GM19351 (cell line): ENCODE measurements at regions not wholly inside any gene's neighbourhood (a gene's known extent, or its start where the extent isn't known, plus 50 kb on each side); places are given as distances from the start of the nearest gene placed in this dataset.
A peak's percentile ranks its signal among the peaks of the same experiment; 100 is the strongest.
"Not testable (repeated sequence)": the region's sequence is repeated elsewhere in the genome, so short reads cannot be mapped to it uniquely, and the experiment has no call there.

Source experiments
- ATAC-seq: cut with Tn5 transposase; IDR thresholded peaks from one replicate; pipeline ENCODE4 v1.9.1; 2021; ENCODE audit warnings: mild to moderate bottlenecking, moderate library complexity; ENCODE audit not compliant: unreplicated experiment

DNA sequence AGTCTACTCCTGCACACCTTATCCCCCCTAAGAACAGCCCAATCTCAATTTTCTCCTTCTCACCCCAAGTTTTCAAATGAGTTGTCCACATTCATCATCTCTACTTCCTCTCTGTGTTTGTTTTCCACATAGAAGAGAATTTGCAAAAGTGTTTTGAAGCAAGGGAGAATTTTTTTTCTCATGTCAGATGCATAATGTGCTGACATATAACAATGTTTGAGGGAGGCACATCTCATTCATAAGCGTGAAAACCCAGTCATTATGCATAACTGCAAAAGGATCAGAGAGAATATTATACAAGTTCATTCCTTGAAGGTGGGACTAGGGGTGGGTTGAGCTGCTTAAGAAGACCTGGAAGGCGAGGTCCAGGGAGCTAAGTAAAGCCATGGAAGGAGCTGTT is 80.8 kb upstream of the SLC1A4 start:
- ATAC-seq, result no peak

GRCh38 chr2:64910523-64910922 is 78.7 kb upstream of the SLC1A4 start:
- no peak for ATAC-seq

- ATAC-seq, result no peak
These were observed 78.2 kb upstream of the SLC1A4 start for GRCh38 chr2:64910972-64911433.

DNA sequence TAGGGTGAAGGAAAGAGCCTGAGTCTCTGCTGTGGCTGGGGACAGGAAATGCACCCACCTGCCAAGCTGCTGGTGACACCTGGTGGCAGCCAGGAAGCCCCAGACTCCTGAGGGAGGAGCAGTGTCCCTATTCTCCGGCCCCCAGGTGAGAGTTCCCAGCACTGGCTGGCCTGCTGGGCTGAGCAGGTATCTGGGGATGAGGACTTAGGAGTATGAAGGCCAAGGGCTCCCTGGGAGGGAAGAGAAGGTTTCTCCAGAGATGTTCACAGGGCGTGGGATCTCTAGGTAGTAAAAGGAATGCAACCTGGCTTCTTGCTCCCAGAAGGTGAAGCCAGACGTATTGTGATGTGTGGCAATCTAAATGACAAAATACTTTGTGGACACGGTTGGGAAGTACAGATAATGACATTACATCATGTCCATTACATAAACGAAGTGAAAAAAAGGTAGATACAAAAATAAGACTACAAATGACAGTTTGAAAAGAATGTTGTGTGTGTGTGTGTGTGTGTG is 75.8 kb upstream of the SLC1A4 start:
- no peak for ATAC-seq

- no peak for ATAC-seq
These were observed 75.0 kb upstream of the SLC1A4 start for GRCh38 chr2:64914247-64914646.

DNA sequence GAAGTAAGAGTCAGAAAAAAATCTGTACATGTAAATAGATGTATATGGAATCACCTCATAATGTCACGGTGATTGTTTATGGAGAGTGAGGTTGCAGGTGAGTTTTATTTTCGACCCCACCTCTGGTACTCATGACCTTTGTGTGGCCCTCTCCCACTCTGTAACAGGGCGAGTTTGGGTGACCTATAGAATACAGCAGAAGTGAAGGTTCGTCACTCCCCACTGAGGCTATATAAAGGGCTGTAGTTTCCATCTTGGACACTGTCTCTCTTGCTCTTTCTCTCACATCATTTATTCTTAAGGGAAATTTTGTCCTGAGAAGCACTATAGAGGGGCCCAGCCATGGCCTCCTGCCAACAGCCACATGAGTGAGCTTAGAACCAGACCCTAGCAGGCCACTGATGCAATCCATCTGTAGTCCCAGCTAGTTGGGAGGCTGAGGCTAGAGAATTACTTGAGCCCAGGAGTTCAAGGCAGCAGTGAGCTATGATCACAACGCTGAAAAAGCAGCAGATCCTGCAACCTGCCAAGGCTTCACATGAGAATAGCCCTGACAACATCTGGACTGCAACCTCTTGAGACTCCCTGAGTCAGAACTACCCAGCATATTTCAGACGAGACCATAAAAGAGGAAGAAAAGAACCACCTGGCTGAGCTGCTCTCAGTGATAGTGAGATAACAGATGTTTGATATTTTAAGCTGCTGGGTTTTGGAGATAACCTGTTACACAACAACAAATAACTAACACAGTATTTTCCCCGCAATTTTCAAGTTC is 74.3 kb upstream of the SLC1A4 start:
- ATAC-seq, result peak; percentile 55

- ATAC-seq, result no peak
These were observed 73.7 kb upstream of the SLC1A4 start for GRCh38 chr2:64915510-64915900.

- ATAC-seq, result no peak
These were observed 70.8 kb upstream of the SLC1A4 start for GRCh38 chr2:64918220-64918886.

- ATAC-seq, result no peak
These were observed 69.9 kb upstream of the SLC1A4 start for GRCh38 chr2:64919261-64919660.

GRCh38 chr2:64922482-64923384 is 66.5 kb upstream of the SLC1A4 start:
- no peak for ATAC-seq

DNA sequence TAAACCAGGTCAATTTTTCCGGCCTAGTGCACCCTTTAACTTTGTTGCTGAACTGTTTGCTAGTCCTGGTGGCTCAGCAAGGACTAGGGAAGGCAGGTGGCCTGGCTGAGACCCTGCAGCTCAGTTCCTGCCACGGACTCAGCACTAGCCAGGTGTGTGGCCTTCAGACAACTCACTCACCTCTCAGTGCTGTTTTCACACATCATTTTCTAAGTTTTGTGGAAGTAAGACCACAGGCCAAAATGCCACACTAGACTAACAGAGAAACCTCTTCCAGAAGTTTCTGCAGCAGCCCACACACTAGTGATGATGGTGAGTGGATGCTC is 65.9 kb upstream of the SLC1A4 start:
- ATAC-seq, result no peak

GRCh38 chr2:64924170-64924934 is 64.8 kb upstream of the SLC1A4 start:
- no peak for ATAC-seq

GRCh38 chr2:64925930-64926722 is 63.1 kb upstream of the SLC1A4 start:
- not testable (repeated sequence) for ATAC-seq

GRCh38 chr2:64928813-64929212 is 60.4 kb upstream of the SLC1A4 start:
- ATAC-seq, result no peak

DNA sequence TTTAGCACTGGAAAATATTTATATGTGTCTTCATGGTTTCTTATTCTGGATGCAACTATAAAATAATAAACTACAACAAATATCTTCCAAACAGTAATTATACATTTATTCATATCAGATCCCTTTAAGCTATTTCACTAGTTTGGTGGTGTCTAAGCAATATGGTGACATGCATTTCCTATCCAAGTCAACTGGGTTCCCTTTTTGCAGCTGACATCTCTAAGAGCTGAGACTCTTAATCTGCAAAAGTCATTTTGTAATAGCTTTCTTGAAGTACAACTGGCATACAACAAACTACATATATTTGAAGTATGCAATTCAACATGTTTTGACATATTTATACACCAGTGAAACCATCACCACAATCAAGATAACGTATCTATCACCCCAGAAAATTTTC is 59.9 kb upstream of the SLC1A4 start:
- ATAC-seq, result no peak

DNA sequence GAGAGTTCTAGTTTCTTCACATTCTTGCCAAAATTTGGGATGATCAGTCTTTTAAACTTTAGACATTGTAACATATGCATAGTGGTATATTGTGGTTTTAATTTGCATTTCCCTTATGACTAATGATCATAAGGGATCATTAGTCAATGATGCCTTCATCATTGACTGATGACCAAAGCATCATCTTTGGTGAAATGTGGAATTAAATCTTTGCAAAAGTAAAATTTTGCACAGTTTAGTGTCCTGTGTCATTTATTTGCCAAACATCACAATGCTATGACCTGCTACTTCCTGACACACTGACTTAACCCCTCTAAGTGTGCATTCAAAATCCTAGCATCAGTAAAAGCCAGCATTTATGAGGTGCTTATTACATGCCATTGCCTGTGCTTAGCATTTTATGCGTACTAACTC is 58.9 kb upstream of the SLC1A4 start:
- no peak for ATAC-seq

GRCh38 chr2:64931246-64932115 is 57.7 kb upstream of the SLC1A4 start:
- no peak for ATAC-seq

DNA sequence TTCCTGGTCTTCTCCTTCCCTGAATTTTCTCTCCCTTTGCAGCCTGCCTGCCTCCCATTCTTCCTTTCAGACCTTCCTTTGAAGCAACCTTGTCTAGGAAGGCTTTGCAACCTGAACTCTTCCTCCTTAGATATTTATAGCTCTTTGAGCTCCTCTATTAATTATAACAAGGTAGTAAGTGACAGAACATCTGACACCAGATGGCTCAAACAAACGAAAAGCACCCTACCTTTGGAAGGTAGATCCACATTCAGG is 57.2 kb upstream of the SLC1A4 start:
- no peak for ATAC-seq
